Panc1 (cell line): ENCODE measurements at regions not wholly inside any gene's neighbourhood (a gene's known extent, or its start where the extent isn't known, plus 50 kb on each side); places are given as distances from the start of the nearest gene placed in this dataset.
"Not testable (repeated sequence)": the region's sequence is repeated elsewhere in the genome, so short reads cannot be mapped to it uniquely, and the experiment has no call there.

Experiments
- ATAC-seq: fragments of 200-7000 bp; cut with Tn5 transposase; 2 replicates; pipeline ENCODE4 v1.9.1; 2020; ENCODE audit warnings: mild to moderate bottlenecking, moderate library complexity
- BruUV-seq: library from RNA; stranded (reverse); fragments of 400-500 nt; replicated peaks from 2 replicates; lab custom pipeline; 2021; lab: Mats Ljungman, UMichigan
- CTCF ChIA-PET: fragments of 300-600 bp; sonication (Branson Sonifier 250); formaldehyde crosslinking; loops from one replicate; lab custom pipeline; 2022; ENCODE audit warnings: antibody characterized with exemption; lab: Charles Lee
- POLR2A ChIA-PET: fragments of 300-600 bp; sonication (Branson Sonifier 250); formaldehyde crosslinking; loops from one replicate; lab custom pipeline; 2022; ENCODE audit warnings: antibody characterized with exemption; lab: Charles Lee
- DNase-seq: peaks from one replicate; pipeline ENCODE4 v3.0.0-alpha.2; 2010; ENCODE audit warnings: low read depth, low spot score
- H3K27ac ChIP-seq: 2 replicates; pipeline ENCODE4 v1.5.1; 2011; ENCODE audit warnings: mild to moderate bottlenecking, low read length, inconsistent platforms
- H3K27me3 ChIP-seq: fragments of 200-500 bp; sonication (Bioruptor generic); 2 replicates; pipeline ENCODE4 v1.6.0; 2014; ENCODE audit warnings: low read length, inconsistent platforms; ENCODE audit not compliant: control insufficient read depth, insufficient read depth
- H3K36me3 ChIP-seq: fragments of 200-500 bp; sonication (Bioruptor generic); 2 replicates; pipeline ENCODE4 v1.5.1; 2014; ENCODE audit warnings: inconsistent platforms, mild to moderate bottlenecking, low read length, moderate library complexity; ENCODE audit not compliant: control insufficient read depth, insufficient read depth
- H3K4me1 ChIP-seq: 2 replicates; pipeline ENCODE4 v1.5.1; 2011; ENCODE audit warnings: inconsistent platforms, mild to moderate bottlenecking, low read length, moderate library complexity; ENCODE audit not compliant: control insufficient read depth, insufficient read depth
- H3K4me3 ChIP-seq, 2 experiments: 2 replicates each; pipeline ENCODE4 v1.5.1; 2011 to 2012; ENCODE audit warnings: low read depth in 2 of 2, low read length in 2 of 2, mild to moderate bottlenecking in 2 of 2, inconsistent platforms in 1 of 2, moderate library complexity in 1 of 2
- H3K9me3 ChIP-seq: fragments of 200-500 bp; sonication (Bioruptor generic); 2 replicates; pipeline ENCODE4 v1.5.1; 2014; ENCODE audit warnings: low read depth, mild to moderate bottlenecking, inconsistent platforms, low read length, moderate library complexity; ENCODE audit not compliant: control insufficient read depth, insufficient read depth
- POLR2AphosphoS5 ChIP-seq: IDR thresholded peaks from 2 replicates; pipeline ENCODE4 v1.6.1; 2012; ENCODE audit warnings: mild to moderate bottlenecking, low read depth, low read length, moderate library complexity
- REST ChIP-seq, 2 experiments: IDR thresholded peaks; 2 replicates each; pipeline ENCODE4 v1.6.1; 2011 to 2012; ENCODE audit warnings: low read depth in 2 of 2, control low read depth in 1 of 2, low read length in 1 of 2, mild to moderate bottlenecking in 1 of 2, moderate library complexity in 1 of 2; ENCODE audit not compliant: insufficient read depth in 1 of 2
- SIN3A ChIP-seq: IDR thresholded peaks from 2 replicates; pipeline ENCODE4 v1.6.1; 2012; ENCODE audit warnings: low read depth, mild to moderate bottlenecking, low read length, moderate library complexity, borderline replicate concordance; ENCODE audit not compliant: insufficient read depth
- TCF7L2 ChIP-seq: IDR thresholded peaks from 2 replicates; pipeline ENCODE4 v1.6.1; 2011; ENCODE audit warnings: mild to moderate bottlenecking, low read depth, low read length, inconsistent platforms
- in situ Hi-C: cut with HindIII; loops from 2 replicates; pipeline ENCODE4 v1.10.0; 2016; ENCODE audit warnings: low sequenced_read_pairs, low pct_unique_long_range_greater_than_20kb
- intact Hi-C: fragments of 100-400 bp; cut with micrococcal nuclease; formaldehyde crosslinking; loops from one replicate; pipeline ENCODE4 v1.10.0; 2022; ENCODE audit not compliant: unreplicated experiment
- TF ChIP-seq, protein P1 (sequence below): fragments of 450-650 bp; IDR thresholded peaks from 2 replicates; pipeline ENCODE4 v1.5.1; 2017; ENCODE audit warnings: mild to moderate bottlenecking

GRCh38 chr3:25056-25455 is 171.5 kb upstream of the CHL1 start:
- DNase-seq, result no peak
- Histone ChIP-seq H3K4me1 (no peaks in the 10 kb centered on the region), H3K27me3 (no peaks in the 10 kb centered on the region), H3K9me3 (no peaks in the 10 kb centered on the region), H3K27ac (no peak overlapping the region), H3K4me3 (no peak overlapping the region), H3K36me3 (no peaks in the 10 kb centered on the region)
- no peak for ATAC-seq
- TF ChIP-seq SIN3A, result no peak
- no peak for TF ChIP-seq REST (IDR thresholded peaks at IDR 0.05; ENCODE audit: insufficient read depth in 1 of 2, low read depth in 2 of 2, low read length in 1 of 2)
- TF ChIP-seq POLR2AphosphoS5, result no peak
- TF ChIP-seq, protein P1, sequence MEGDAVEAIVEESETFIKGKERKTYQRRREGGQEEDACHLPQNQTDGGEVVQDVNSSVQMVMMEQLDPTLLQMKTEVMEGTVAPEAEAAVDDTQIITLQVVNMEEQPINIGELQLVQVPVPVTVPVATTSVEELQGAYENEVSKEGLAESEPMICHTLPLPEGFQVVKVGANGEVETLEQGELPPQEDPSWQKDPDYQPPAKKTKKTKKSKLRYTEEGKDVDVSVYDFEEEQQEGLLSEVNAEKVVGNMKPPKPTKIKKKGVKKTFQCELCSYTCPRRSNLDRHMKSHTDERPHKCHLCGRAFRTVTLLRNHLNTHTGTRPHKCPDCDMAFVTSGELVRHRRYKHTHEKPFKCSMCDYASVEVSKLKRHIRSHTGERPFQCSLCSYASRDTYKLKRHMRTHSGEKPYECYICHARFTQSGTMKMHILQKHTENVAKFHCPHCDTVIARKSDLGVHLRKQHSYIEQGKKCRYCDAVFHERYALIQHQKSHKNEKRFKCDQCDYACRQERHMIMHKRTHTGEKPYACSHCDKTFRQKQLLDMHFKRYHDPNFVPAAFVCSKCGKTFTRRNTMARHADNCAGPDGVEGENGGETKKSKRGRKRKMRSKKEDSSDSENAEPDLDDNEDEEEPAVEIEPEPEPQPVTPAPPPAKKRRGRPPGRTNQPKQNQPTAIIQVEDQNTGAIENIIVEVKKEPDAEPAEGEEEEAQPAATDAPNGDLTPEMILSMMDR, result no peak
- TF ChIP-seq TCF7L2, result no peak
- intact Hi-C loops, result no loop called here
- BruUV-seq, result no TSS peak
- CTCF ChIA-PET, result no interaction called here
- POLR2A ChIA-PET, result no interaction called here
- in situ Hi-C loops, result no loop called here

GRCh38 chr3:35985-36384 is 160.6 kb upstream of the CHL1 start:
- H3K27me3 ChIP-seq, POLR2A ChIA-PET, BruUV-seq, intact Hi-C loops, DNase-seq, H3K4me1 ChIP-seq, ATAC-seq, H3K36me3 ChIP-seq, H3K9me3 ChIP-seq, in situ Hi-C loops, H3K4me3 ChIP-seq, CTCF ChIA-PET, H3K27ac ChIP-seq: not testable (repeated sequence)

DNA sequence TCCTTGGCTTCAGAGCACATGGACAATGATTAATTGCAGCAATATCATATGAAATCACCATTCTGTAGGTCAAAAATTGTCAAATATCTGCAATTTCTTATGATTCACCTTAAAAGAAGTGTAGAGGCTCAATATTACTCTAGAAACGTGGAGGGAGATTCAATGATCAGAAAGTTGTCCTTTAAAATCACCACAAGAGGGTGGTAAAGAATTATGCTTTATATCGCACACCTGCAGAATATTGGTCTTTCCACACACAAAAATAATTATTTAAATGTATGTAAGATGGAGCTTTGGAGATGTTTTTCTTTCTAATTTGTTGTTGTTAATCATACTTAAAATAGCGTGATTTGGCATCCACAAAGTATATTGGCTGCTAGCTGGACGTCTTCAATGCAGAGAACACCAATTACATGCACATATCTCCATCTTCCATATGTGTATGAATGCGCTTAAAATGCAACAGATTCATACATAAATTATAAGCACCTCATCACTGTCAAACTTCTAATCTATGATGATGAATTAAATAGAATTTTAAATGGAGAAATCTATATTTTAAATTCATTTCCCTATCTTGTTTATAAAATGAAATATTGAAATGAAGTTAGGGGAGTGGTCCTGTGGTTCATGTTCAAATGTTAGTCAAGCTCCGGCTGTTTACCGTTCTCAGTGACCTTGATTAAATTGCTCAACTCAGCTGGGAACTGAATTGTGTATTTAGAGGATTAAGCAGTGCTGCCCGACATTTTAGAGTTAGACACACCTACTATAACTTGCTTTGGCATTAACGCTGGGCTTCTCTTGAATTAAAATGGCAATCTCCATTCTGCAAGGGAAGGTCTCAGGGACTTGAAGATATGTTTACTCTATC is 153.5 kb upstream of the CHL1 start:
- ATAC-seq, H3K4me1 ChIP-seq, DNase-seq, CTCF ChIA-PET, H3K4me3 ChIP-seq, H3K36me3 ChIP-seq, H3K27me3 ChIP-seq, BruUV-seq, in situ Hi-C loops, H3K27ac ChIP-seq, POLR2A ChIA-PET, H3K9me3 ChIP-seq: not testable (repeated sequence)
- intact Hi-C loops, result loop anchor here (1.0 kb wide), 1 partner anchor 311 kb away; no protein-coding TSS in a partner anchor
- TF ChIP-seq, protein P1, result peak; percentile 34; the same call in 1 of the 2 replicates
